ENCODE measurements at regions not wholly inside any gene's neighbourhood (a gene's known extent, or its start where the extent isn't known, plus 50 kb on each side); places are given as distances from the start of the nearest gene placed in this dataset.

DNA sequence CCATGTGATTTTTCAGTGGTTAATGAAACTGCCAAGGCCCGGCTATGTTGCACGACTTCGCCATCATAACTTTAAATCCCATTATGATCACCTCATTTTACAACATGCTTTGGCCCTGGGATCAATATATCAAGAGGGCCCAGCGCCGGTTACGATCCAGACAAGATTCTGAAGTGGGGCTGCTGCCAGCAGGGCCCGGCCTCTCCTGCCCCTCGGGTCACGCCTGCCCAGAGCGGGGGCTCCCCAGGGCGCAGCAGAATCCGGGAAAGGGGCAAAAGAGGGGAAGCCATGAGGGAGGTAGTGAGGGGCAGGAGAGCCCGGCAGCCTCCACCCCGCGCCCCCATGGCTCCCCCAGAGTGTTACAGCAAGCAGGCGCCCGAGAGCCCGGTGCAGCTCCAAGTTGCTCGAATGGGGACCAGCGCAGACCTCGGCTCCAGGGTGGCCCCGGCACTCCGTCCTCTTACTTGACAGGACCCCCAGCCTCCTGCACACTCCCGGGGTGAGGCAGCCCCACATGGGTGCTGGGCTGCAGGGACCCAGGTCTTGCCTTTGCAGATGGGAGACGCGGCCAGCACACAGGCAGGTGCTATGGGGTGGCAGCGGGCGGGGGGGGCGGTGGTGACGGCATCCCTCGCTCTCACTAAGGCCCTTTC, 129.8 kb upstream of the NKX1-1 start:
- BruUV-seq (replicated peaks): no TSS peak
- H3K27me3 ChIP-seq (ENCODE audit: control insufficient read depth in 2 of 2, insufficient read depth in 2 of 2, low read length in 2 of 2): peaks cover 42 to 84% of the 10 kb centered on the region in 2 experiments

More for the DNA sequence above, 129.8 kb upstream of the NKX1-1 start:
- ATAC-seq: no peak
- ChIA-PET CTCF (ENCODE audit: low intra/inter-chr PET ratio) (no interaction called here), POLR2A (interaction anchor here (0.6 to 1.6 kb wide), 2 partner anchors 20 to 436 kb away, joined by 3 to 5 read pairs; no protein-coding TSS in a partner anchor)
- no peaks in the 10 kb centered on the region for H3K9me3 ChIP-seq (replicated peaks; ENCODE audit: control insufficient read depth, insufficient read depth, low read depth, low read length)
- no peak overlapping the region for H3K4me3 ChIP-seq
- no peaks in the 10 kb centered on the region for H3K36me3 ChIP-seq (ENCODE audit: control insufficient read depth, insufficient read depth, low read length)
- no peaks in the 10 kb centered on the region for H3K79me2 ChIP-seq (ENCODE audit: control insufficient read depth, insufficient read depth, low read length)
- peaks cover 0 to 53% of the 10 kb centered on the region in 2 experiments; a peak in 3 of 5 replicates for H3K4me1 ChIP-seq (replicated peaks in 1 of 2; ENCODE audit: control insufficient read depth in 2 of 2, insufficient read depth in 2 of 2, low read length in 2 of 2)
- H2AFZ ChIP-seq (ENCODE audit: low read depth, low read length): no peak overlapping the region
- in situ Hi-C loops (cut with MboI) (no loop called here), intact Hi-C loops (cut with micrococcal nuclease) (no loop called here)
- no peak for TF ChIP-seq MAX (CRISPR knock-in tag; IDR thresholded peaks at IDR 0.05)
- no peak for TF ChIP-seq CBX5 (IDR thresholded peaks at IDR 0.05; ENCODE audit: borderline replicate concordance, low read depth)
- no peak for TF ChIP-seq EGR1 (conservative IDR thresholded peaks at IDR 0.05)
- no peak for TF ChIP-seq NFIX (CRISPR knock-in tag; IDR thresholded peaks at IDR 0.05; ENCODE audit: low read depth)
- no peak for TF ChIP-seq FOXA3 (CRISPR knock-in tag; conservative IDR thresholded peaks at IDR 0.05 in 1 of 2, IDR thresholded peaks at IDR 0.05 in 1 of 2)
- no peak for TF ChIP-seq ZNF75A (CRISPR knock-in tag; IDR thresholded peaks at IDR 0.05)
- TF ChIP-seq MYNN (IDR thresholded peaks at IDR 0.05): no peak
- TF ChIP-seq MYNN (CRISPR knock-in tag; IDR thresholded peaks at IDR 0.05): no peak
- TF ChIP-seq ZNF165 (CRISPR knock-in tag; IDR thresholded peaks at IDR 0.05; ENCODE audit: borderline replicate concordance): no peak
- TF ChIP-seq ARID1B (IDR thresholded peaks at IDR 0.05): no peak
- TF ChIP-seq POLR2AphosphoS2 (IDR thresholded peaks at IDR 0.05; ENCODE audit: low read length): no peak
- peaks cover 3% of the 10 kb centered on the region; the same call in 1 of the 2 replicates for H4K20me1 ChIP-seq (replicated peaks; ENCODE audit: control insufficient read depth, insufficient read depth, low read length)
- no peak for DNase-seq (ENCODE audit: extremely low read depth in 1 of 4, low spot score in 3 of 4)
- no peaks in the 10 kb centered on the region for H3K9me1 ChIP-seq (ENCODE audit: control insufficient read depth, insufficient read depth, low read length)
- no peak overlapping the region for H3K9ac ChIP-seq (ENCODE audit: insufficient read depth in 1 of 2, low read depth in 2 of 2, low read length in 2 of 2)
- no peak overlapping the region for H3K27ac ChIP-seq (ENCODE audit: extremely low read depth, low read depth, low read length)
- no peak for FAIRE-seq
- no peak overlapping the region for H3K4me2 ChIP-seq (ENCODE audit: insufficient read depth, low read length)
- WGBS (ENCODE audit: insufficient coverage, low coverage, missing lambda C conversion rate): 8% methylated on average over 29 of the region's 31 CpGs

Measured in K562 (cell line).